GM18867 (cell line): ENCODE measurements at regions not wholly inside any gene's neighbourhood (a gene's known extent, or its start where the extent isn't known, plus 50 kb on each side); places are given as distances from the start of the nearest gene placed in this dataset.

ENCODE experiments used
- ATAC-seq: cut with Tn5 transposase; IDR thresholded peaks from one replicate; pipeline ENCODE4 v1.9.1; 2021; ENCODE audit warnings: mild to moderate bottlenecking, moderate library complexity; ENCODE audit not compliant: unreplicated experiment

- ATAC-seq: no peak
Measured at GRCh38 chr13:106182404-106182803, 353.1 kb downstream of the EFNB2 start.

DNA sequence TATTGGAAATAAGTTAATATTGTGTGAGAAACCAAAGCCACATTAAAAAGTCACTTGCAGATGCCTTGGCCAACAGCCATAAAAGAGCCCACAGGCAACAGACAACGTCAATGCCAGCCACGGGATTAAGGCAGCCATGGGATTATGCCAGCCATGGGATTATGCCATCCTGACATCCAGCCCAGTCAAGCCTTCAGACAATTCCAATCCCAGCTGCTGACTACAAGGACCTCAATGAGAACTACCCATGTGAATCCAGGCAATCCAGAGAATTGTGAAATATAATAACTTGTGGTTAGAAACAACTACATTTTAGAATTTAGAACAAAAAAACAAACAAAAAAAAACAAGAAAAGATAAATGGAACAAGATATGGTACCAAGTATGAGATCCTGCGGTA lies 356.6 kb downstream of the EFNB2 start:
- ATAC-seq: no peak

DNA sequence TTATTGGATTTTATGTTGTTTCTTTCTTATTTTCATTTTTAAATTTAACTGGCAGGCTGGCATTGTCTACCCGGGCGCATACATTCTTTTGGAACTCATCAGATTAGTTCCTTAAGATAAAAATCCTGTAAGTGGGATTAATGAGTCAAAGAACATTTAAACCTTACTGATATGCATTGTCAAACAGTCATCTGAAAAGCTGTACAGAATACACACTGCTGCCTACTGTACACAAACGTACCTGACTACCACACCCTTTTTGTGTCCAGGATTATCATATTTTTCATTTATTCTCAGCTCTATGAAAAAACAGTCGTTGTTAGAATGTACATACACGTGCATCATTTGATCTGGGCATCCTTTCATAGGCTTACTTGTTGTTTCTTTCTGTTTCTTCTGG lies 358.3 kb downstream of the EFNB2 start:
- ATAC-seq: no peak

GRCh38 chr13:106176117-106176516 lies 359.3 kb downstream of the EFNB2 start:
- ATAC-seq: no peak

GRCh38 chr13:106173891-106174610 lies 361.4 kb downstream of the EFNB2 start:
- no peak for ATAC-seq

- no peak for ATAC-seq
Measured at GRCh38 chr13:106173346-106173745, 362.1 kb downstream of the EFNB2 start.

GRCh38 chr13:106172176-106172905 lies 363.1 kb downstream of the EFNB2 start:
- no peak for ATAC-seq

DNA sequence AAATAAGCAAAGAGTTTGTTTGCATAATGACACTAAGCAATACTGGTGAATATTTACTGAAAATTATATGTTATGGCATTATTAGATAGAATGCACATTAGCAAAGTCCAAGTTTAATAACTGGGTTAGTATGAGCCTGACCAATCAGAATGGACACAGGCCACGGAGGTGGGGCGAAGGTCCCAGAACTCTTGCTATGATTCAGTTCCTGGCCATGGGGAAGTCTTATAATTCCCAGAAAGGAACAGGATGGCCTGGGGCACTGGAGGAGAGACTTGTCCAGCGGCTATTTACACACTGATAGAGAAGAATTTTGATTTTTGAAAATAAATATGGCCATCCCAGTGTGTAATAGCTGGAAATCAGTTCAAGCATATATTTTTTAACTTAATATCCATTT lies 372.0 kb downstream of the EFNB2 start:
- ATAC-seq: no peak

DNA sequence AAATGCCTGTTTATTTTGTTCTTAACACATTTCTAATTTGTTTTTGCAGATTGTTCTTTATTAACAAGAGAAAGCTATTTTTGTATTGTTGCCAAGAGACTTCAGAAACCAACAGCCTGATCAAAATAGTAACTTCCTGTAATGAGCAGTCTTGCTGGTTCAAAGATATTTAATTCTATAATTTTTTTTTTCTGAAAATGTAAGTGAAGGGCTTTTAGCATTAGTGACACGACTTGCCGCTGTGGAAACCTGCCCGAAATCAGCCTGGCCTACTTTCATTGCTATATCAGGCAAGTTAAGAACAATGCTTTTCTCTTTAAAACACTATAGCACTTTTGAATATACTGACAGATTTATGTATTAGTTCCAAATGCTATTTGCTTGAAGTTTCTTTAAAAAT lies 374.3 kb downstream of the EFNB2 start:
- ATAC-seq: no peak

DNA sequence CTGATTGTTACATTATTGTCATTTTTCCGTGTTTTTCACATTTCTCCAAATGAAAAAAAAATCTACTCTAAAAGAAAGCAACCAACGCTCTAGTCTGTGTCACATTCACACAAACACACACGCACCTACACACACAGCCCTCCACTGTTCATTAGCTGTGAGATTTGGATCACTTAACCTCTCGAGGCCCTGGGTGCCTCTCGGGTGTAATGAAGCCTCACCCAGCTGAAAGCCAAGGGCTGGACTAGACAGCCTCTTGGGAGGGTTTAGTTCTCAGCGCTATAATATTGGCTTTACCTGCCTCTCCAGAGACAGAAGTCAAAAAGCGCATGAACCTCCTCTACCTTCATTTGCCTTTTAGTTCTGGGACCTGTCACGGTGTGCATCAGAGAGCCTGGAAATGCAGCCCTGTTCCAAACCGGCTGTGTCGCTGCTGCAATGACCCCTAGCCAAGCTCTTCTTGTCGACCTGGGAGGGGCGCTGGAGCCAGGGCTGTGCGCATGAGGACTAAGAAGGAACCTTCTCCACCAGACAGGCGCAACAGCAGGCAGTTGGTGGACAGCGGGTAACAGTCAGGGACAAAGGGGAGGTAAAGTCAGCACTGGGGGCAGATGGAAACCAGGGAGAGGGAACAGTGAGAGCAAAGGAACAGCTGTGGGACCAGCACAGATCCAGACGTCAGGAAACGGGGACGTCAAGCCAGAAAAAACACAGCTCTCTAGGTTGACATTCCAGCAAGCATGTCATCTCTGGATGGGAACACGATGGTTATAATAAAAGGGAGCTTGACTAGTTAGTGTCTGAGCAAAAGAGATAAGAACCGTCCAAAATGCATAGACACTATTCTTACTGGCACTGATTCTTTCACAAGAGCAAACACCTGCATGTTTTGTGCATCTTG lies 375.9 kb downstream of the EFNB2 start:
- ATAC-seq: no peak

DNA sequence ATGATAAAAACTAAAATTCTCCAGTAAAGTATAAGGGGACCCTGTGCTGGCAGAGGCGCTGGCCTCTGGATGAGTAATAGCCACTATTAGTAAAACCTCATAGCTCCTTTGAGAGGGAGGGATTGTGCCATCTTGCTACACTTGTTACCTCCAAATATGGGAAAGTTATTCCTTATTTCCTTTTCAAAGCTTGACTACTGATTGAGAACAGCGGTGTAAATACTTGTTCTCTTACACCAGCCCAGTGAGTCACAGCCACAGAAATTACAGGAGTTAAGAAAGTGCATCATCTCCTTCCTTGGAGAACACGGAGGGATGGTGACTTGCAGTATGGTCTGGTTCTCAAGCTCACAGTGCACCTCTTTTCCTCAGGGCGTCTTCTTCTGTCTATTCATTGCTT lies 379.0 kb downstream of the EFNB2 start:
- ATAC-seq: no peak

- no peak for ATAC-seq
Measured at GRCh38 chr13:106155411-106155810, 380.1 kb downstream of the EFNB2 start.

- ATAC-seq: no peak
Measured at GRCh38 chr13:106153876-106154275, 381.6 kb downstream of the EFNB2 start.

- no peak for ATAC-seq
Measured at GRCh38 chr13:106153041-106153440, 382.4 kb downstream of the EFNB2 start.

- ATAC-seq: no peak
Measured at GRCh38 chr13:106152047-106152446, 383.4 kb downstream of the EFNB2 start.

DNA sequence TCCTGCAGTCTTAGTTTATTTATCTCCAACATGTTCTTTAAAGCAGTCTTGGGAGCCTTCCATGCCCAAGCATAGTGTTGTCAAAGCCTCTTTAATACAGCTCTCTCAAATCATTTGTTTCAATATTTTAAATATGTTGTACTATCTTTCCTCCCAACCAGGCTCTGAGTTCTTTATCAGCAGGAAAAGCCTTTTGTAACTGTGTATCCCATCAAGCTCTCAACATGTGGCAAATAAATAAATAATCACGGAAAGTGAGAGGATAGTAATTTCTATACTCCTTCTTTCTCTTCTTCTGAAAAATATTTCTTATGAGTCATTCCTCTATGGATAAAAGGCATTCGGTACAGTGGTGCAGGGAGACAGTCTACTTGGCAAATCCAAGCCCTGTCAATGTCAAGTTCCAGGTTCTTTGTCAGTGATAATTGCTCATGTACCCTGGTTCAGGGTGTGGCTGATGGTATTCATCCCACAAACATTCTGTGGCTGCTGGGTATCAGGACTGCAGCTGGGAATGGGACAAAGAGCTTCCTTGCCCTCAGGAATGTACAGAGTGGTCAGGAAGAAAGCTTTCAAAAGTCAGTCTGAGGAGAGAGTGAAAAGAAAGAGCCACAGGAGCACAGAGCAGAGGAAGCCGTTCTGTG lies 384.3 kb downstream of the EFNB2 start:
- no peak for ATAC-seq

- ATAC-seq: no peak
Measured at GRCh38 chr13:106145997-106146864, 389.2 kb downstream of the EFNB2 start.

DNA sequence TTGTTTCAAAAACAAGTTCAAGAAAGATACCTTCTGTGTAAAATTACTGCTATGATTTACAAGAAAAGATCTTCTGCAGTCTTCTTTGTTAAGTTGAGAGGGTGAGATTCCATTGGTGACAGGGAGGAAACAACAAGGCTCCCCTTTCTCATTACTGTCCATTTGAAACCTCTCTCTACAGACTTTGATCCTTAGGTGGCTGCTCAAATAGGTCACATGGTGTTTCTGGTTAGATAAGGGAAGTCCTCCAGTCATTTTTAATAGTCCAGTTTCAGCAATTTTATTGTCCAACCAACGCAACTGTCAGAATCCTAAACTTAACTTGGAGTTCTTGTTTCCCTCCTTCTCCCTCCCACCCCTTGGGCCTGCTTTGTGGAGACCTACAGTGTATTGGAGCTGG lies 390.4 kb downstream of the EFNB2 start:
- no peak for ATAC-seq

- no peak for ATAC-seq
Measured at GRCh38 chr13:106143930-106144709, 391.3 kb downstream of the EFNB2 start.
